ENCODE measurements at regions not wholly inside any gene's neighbourhood (a gene's known extent, or its start where the extent isn't known, plus 50 kb on each side); places are given as distances from the start of the nearest gene placed in this dataset.
A peak's percentile ranks its signal among the peaks of the same experiment; 100 is the strongest.

DNA sequence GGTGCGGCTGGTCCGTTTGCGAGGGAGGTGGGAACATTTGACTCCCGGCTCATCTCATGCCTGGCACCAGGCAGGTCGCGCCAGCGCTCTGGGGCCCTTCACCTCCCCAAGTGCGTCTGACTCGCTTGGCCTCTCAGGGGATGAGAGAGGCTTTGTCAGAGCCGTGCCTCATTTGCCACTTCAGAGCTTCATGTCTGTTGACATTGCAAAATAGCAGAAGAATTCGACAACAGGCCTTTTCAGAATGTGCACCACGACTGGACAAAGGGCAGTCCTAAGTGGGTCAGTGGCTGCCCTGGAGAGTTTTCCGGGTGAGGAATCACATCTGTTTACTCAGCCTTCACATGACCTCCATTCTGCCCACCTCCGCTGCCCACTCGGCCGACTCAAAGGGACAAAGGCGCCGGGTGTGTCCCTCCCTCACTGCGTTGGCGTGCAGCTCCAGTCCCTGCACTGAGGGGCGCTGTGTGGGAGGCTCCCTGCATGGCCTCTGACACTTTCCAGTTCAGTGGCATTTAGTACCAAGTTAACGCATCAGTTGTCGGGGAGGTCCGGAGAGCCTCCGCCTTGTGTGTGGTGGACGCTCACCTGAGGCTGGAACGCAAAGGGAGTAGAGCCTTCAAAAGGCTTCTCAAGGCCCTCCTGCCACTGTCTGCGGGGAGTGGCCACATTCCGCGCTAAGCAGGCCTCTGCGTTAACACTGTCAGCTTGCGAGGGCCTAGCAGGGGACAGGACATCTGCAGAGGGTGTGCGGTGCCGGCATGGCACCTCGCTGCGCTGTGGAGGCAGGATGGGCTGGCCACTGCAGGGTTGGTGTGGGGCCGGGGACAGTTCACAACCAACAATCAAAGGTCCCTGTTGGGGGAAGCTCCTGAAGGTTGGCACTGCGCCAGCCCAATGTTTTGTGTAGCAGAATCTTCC lies 171.5 kb downstream of the NXNL2 start (continued):
- peak; percentile 96 for TF ChIP-seq ARID5B (CRISPR knock-in tag; IDR thresholded peaks at IDR 0.05)
- TF ChIP-seq SRF (IDR thresholded peaks at IDR 0.05; ENCODE audit: low read depth, low read length): no peak
- TF ChIP-seq BRD4 (CRISPR knock-in tag; IDR thresholded peaks at IDR 0.05): peak; percentile 15; the same call in 1 of the 2 replicates
- 0 out of 2 replicates have a peak, but pooled peaks have one; percentile 59 for TF ChIP-seq ZIK1 (CRISPR knock-in tag; IDR thresholded peaks at IDR 0.05; ENCODE audit: borderline replicate concordance, low read depth)
- no peak for TF ChIP-seq HNRNPUL1 (IDR thresholded peaks at IDR 0.05; ENCODE audit: low read depth, low read length)
- no peak for TF ChIP-seq HMGA1 (CRISPR knock-in tag; conservative IDR thresholded peaks at IDR 0.05)
- peak; percentile 94 for TF ChIP-seq NKX3-1 (CRISPR knock-in tag; IDR thresholded peaks at IDR 0.05)
- TF ChIP-seq NR3C1 (CRISPR knock-in tag; IDR thresholded peaks at IDR 0.05): no peak
- TF ChIP-seq ATF7-NPFF (CRISPR knock-in tag; IDR thresholded peaks at IDR 0.05; ENCODE audit: low read depth): peak; percentile 64; the same call in 1 of the 2 replicates
- peak; percentile 86; the same call in 1 of the 2 replicates for TF ChIP-seq ZNF230 (CRISPR knock-in tag; IDR thresholded peaks at IDR 0.05)
- peak; percentile 56; the same call in 1 of the 2 replicates for TF ChIP-seq ZNF766 (CRISPR knock-in tag; IDR thresholded peaks at IDR 0.05; ENCODE audit: borderline replicate concordance)
- no peak for TF ChIP-seq ZNF275 (CRISPR knock-in tag; IDR thresholded peaks at IDR 0.05; ENCODE audit: borderline replicate concordance)
- TF ChIP-seq NR2F1 (CRISPR knock-in tag; IDR thresholded peaks at IDR 0.05): peak; percentile 19 to 27; a peak in 1 of 4 replicates
- TF ChIP-seq ZNF432 (CRISPR knock-in tag; IDR thresholded peaks at IDR 0.05; ENCODE audit: borderline replicate concordance): no peak
- TF ChIP-seq PAXIP1 (CRISPR knock-in tag; conservative IDR thresholded peaks at IDR 0.05): peak; percentile 97
- peak; percentile 89 for TF ChIP-seq SKI (IDR thresholded peaks at IDR 0.05; ENCODE audit: partially characterized antibody)
- TF ChIP-seq ZNF496 (CRISPR knock-in tag; IDR thresholded peaks at IDR 0.05; ENCODE audit: insufficient replicate concordance): no peak
- no peak; the same call in none of the 2 replicates for TF ChIP-seq TP53 (CRISPR knock-in tag; conservative IDR thresholded peaks at IDR 0.05)
- peak; percentile 54; the same call in 1 of the 2 replicates for TF ChIP-seq ARNT2 (CRISPR knock-in tag; IDR thresholded peaks at IDR 0.05; ENCODE audit: low read depth)
- peak; percentile 89; the same call in 1 of the 2 replicates for TF ChIP-seq SMAD1 (CRISPR knock-in tag; IDR thresholded peaks at IDR 0.05; ENCODE audit: borderline replicate concordance, low read depth)
